OCI-LY1 (cell line): ENCODE measurements at regions not wholly inside any gene's neighbourhood (a gene's known extent, or its start where the extent isn't known, plus 50 kb on each side); places are given as distances from the start of the nearest gene placed in this dataset.

Source experiments
- H2AFZ ChIP-seq: fragments of 200-600 bp; sonication (generic), shearing (Covaris generic); 2 replicates; pipeline ENCODE4 v1.6.0; 2014; ENCODE audit warnings: antibody characterized with exemption, mild to moderate bottlenecking, low read length
- H3F3A ChIP-seq: fragments of 200-600 bp; sonication (generic), shearing (Covaris generic); 2 replicates; pipeline ENCODE4 v1.6.0; 2014; ENCODE audit warnings: mild to moderate bottlenecking, antibody characterized with exemption, low read length, moderate library complexity; ENCODE audit not compliant: insufficient read depth
- H3K27ac ChIP-seq: fragments of 200-600 bp; sonication (generic); 2 replicates; pipeline ENCODE4 v1.5.1; 2014; ENCODE audit warnings: low read length, mixed run types, mild to moderate bottlenecking, low read depth; ENCODE audit not compliant: poor library complexity, severe bottlenecking
- H3K27me3 ChIP-seq: fragments of 200-600 bp; sonication (generic); 2 replicates; pipeline ENCODE4 v1.6.0; 2014; ENCODE audit warnings: antibody characterized with exemption, mild to moderate bottlenecking, low read length, moderate library complexity; ENCODE audit not compliant: insufficient read depth
- H3K36me3 ChIP-seq: fragments of 200-600 bp; sonication (generic); 2 replicates; pipeline ENCODE4 v1.6.1; 2014; ENCODE audit warnings: mild to moderate bottlenecking, antibody characterized with exemption, low read length, moderate library complexity, mixed read lengths; ENCODE audit not compliant: insufficient read depth
- H3K4me1 ChIP-seq: fragments of 200-600 bp; sonication (generic); 2 replicates; pipeline ENCODE4 v1.5.1; 2014; ENCODE audit warnings: mild to moderate bottlenecking, low read length, moderate library complexity; ENCODE audit not compliant: insufficient read depth, severe bottlenecking
- H3K4me2 ChIP-seq: fragments of 200-600 bp; sonication (generic), shearing (Covaris generic); 2 replicates; pipeline ENCODE4 v1.6.1; 2014; ENCODE audit warnings: low read length
- H3K4me3 ChIP-seq: fragments of 200-600 bp; sonication (generic); 2 replicates; pipeline ENCODE4 v1.5.1; 2014; ENCODE audit warnings: low read length, low read depth, mild to moderate bottlenecking, mixed read lengths; ENCODE audit not compliant: poor library complexity, severe bottlenecking
- H3K79me2 ChIP-seq: fragments of 200-600 bp; shearing (Covaris generic); 2 replicates; pipeline ENCODE4 v1.6.1; 2016; ENCODE audit warnings: mixed run types, low read length, mixed read lengths; ENCODE audit not compliant: insufficient read depth
- H3K9ac ChIP-seq: fragments of 200-600 bp; sonication (generic), shearing (Covaris generic); 2 replicates; pipeline ENCODE4 v1.6.1; 2014; ENCODE audit warnings: mild to moderate bottlenecking, low read length, mixed read lengths
- H3K9me2 ChIP-seq: fragments of 200-600 bp; sonication (generic), shearing (Covaris generic); 2 replicates; pipeline ENCODE4 v1.6.1; 2014; ENCODE audit warnings: low read depth, mild to moderate bottlenecking, low read length, mixed read lengths
- H3K9me3 ChIP-seq: fragments of 200-600 bp; shearing (Covaris generic); 2 replicates; pipeline ENCODE4 v1.6.1; 2014; ENCODE audit warnings: low read length, mixed read lengths
- H4K20me1 ChIP-seq: fragments of 200-600 bp; sonication (generic), shearing (Covaris generic); 2 replicates; pipeline ENCODE4 v1.6.0; 2016; ENCODE audit warnings: mild to moderate bottlenecking, low read length; ENCODE audit not compliant: insufficient read depth
- CTCF ChIP-seq: fragments of 200-600 bp; sonication (generic), shearing (Covaris generic); IDR thresholded peaks from 2 replicates; pipeline ENCODE4 v1.5.1; 2017; ENCODE audit warnings: mild to moderate bottlenecking, antibody characterized with exemption, low read length, moderate library complexity, mixed read lengths
- EZH2 ChIP-seq: fragments of 200-600 bp; sonication (generic), shearing (Covaris generic); IDR thresholded peaks from 2 replicates; pipeline ENCODE4 v1.8.0; 2017; ENCODE audit warnings: borderline replicate concordance, mixed run types, mild to moderate bottlenecking, antibody characterized with exemption, low read length, moderate library complexity, mixed read lengths

GRCh38 chr15:86016750-86017149, 62.9 kb upstream of the AGBL1 start:
- Histone ChIP-seq H3F3A (no peaks in the 10 kb centered on the region), H3K4me3 (no peak overlapping the region), H3K79me2 (no peaks in the 10 kb centered on the region), H3K9ac (no peak overlapping the region), H3K9me2 (no peaks in the 10 kb centered on the region), H4K20me1 (no peaks in the 10 kb centered on the region), H3K9me3 (no peaks in the 10 kb centered on the region), H3K4me1 (peaks cover 19% of the 10 kb centered on the region), H3K36me3 (no peaks in the 10 kb centered on the region), H2AFZ (no peak overlapping the region), H3K27ac (no peak overlapping the region), H3K4me2 (no peak overlapping the region), H3K27me3 (no peaks in the 10 kb centered on the region)
- no peak for TF ChIP-seq CTCF
- no peak for TF ChIP-seq EZH2

GRCh38 chr15:86018679-86019078, 61.0 kb upstream of the AGBL1 start:
- Histone ChIP-seq H3K4me1 (peaks cover 19% of the 10 kb centered on the region), H4K20me1 (no peaks in the 10 kb centered on the region), H2AFZ (peak overlapping the region; percentile 38; the same call in 1 of the 2 replicates), H3K9me2 (no peaks in the 10 kb centered on the region), H3K4me3 (peak overlapping the region; percentile 4), H3K4me2 (peak overlapping the region; percentile 43), H3K27me3 (no peaks in the 10 kb centered on the region), H3F3A (no peaks in the 10 kb centered on the region), H3K9ac (no peak overlapping the region), H3K27ac (no peak overlapping the region), H3K36me3 (no peaks in the 10 kb centered on the region), H3K9me3 (no peaks in the 10 kb centered on the region), H3K79me2 (no peaks in the 10 kb centered on the region)
- TF ChIP-seq CTCF (no peak), EZH2 (no peak)

GRCh38 chr15:86021281-86022264, 58.1 kb upstream of the AGBL1 start:
- H3K9ac ChIP-seq: no peak overlapping the region
- no peaks in the 10 kb centered on the region for H3F3A ChIP-seq
- no peaks in the 10 kb centered on the region for H3K9me3 ChIP-seq
- no peaks in the 10 kb centered on the region for H3K36me3 ChIP-seq
- H3K4me2 ChIP-seq: no peak overlapping the region
- no peak overlapping the region for H3K27ac ChIP-seq
- H4K20me1 ChIP-seq: no peaks in the 10 kb centered on the region
- no peaks in the 10 kb centered on the region for H3K79me2 ChIP-seq
- H3K4me3 ChIP-seq: no peak overlapping the region
- H2AFZ ChIP-seq: no peak overlapping the region
- H3K27me3 ChIP-seq: no peaks in the 10 kb centered on the region
- peaks cover 15% of the 10 kb centered on the region for H3K4me1 ChIP-seq
- TF ChIP-seq EZH2: no peak
- no peak for TF ChIP-seq CTCF
- H3K9me2 ChIP-seq: no peaks in the 10 kb centered on the region
